BJ (cell line): ENCODE measurements at regions not wholly inside any gene's neighbourhood (a gene's known extent, or its start where the extent isn't known, plus 50 kb on each side); places are given as distances from the start of the nearest gene placed in this dataset.

Experiments
- CTCF ChIA-PET: fragments of 350-600 bp; formaldehyde crosslinking; extraction: SDS; loops from one replicate; lab custom pipeline; 2021; ENCODE audit warnings: antibody characterized with exemption, inconsistent platforms; lab: Yijun Ruan, JAX
- POLR2A ChIA-PET: fragments of 300-600 bp; sonication (Branson Sonifier 250); formaldehyde crosslinking; extraction: SDS; loops from one replicate; lab custom pipeline; 2021; ENCODE audit warnings: antibody characterized with exemption; lab: Charles Lee
- DNase-seq: peaks from one replicate; pipeline ENCODE4 v3.0.0-alpha.2; 2011; ENCODE audit warnings: low read depth
- H3K27me3 ChIP-seq: 2 replicates; pipeline ENCODE4 v1.6.0; 2011; ENCODE audit warnings: low read length; ENCODE audit not compliant: control insufficient read depth, insufficient read depth
- H3K36me3 ChIP-seq: 2 replicates; pipeline ENCODE4 v1.5.1; 2011; ENCODE audit warnings: low read length; ENCODE audit not compliant: control insufficient read depth, insufficient read depth
- H3K4me3 ChIP-seq: 2 replicates; pipeline ENCODE4 v1.5.1; 2011; ENCODE audit warnings: low read depth, mild to moderate bottlenecking, control low read depth, low read length
- TF ChIP-seq, protein P1 (sequence below): IDR thresholded peaks from 2 replicates; pipeline ENCODE4 v1.5.1; 2011; ENCODE audit warnings: low read depth, mild to moderate bottlenecking, control low read depth, inconsistent platforms, low read length, moderate library complexity; ENCODE audit not compliant: insufficient read depth

DNA sequence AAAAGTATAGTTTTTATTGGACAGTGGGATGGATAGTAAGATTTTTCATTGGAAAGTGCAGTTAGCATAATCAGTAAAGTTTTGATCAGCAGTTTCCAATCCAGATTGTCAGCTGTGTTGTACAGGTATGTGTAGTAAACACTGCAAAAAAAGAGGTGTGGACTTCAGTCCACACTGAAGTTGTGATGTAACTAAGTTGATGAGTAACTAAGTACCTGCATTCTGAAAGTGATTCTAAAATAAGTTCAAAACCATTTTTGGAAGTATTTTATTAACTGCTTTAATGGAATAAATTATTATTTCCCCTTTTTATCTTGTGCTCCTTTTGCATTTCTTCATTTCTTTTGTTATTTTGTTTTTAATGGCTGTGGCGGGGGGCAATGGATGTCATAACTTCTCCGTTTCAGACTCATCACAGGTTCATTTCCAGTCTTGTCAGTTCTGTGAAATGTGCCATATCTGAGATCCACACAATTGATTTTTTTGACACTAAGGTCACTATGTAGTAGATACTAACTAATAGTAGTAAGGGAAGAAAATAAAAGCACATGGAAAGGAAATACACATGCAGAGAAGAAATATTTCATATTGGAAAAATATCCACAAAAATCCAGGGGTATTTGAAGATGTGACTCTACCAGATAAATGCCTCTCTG lies 247.5 kb downstream of the GABRG1 start:
- POLR2A ChIA-PET: no interaction called here
- Histone ChIP-seq H3K4me3 (no peak overlapping the region), H3K27me3 (no peaks in the 10 kb centered on the region), H3K36me3 (no peaks in the 10 kb centered on the region)
- no peak for DNase-seq
- TF ChIP-seq, protein P1, sequence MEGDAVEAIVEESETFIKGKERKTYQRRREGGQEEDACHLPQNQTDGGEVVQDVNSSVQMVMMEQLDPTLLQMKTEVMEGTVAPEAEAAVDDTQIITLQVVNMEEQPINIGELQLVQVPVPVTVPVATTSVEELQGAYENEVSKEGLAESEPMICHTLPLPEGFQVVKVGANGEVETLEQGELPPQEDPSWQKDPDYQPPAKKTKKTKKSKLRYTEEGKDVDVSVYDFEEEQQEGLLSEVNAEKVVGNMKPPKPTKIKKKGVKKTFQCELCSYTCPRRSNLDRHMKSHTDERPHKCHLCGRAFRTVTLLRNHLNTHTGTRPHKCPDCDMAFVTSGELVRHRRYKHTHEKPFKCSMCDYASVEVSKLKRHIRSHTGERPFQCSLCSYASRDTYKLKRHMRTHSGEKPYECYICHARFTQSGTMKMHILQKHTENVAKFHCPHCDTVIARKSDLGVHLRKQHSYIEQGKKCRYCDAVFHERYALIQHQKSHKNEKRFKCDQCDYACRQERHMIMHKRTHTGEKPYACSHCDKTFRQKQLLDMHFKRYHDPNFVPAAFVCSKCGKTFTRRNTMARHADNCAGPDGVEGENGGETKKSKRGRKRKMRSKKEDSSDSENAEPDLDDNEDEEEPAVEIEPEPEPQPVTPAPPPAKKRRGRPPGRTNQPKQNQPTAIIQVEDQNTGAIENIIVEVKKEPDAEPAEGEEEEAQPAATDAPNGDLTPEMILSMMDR: no peak
- CTCF ChIA-PET: no interaction called here

DNA sequence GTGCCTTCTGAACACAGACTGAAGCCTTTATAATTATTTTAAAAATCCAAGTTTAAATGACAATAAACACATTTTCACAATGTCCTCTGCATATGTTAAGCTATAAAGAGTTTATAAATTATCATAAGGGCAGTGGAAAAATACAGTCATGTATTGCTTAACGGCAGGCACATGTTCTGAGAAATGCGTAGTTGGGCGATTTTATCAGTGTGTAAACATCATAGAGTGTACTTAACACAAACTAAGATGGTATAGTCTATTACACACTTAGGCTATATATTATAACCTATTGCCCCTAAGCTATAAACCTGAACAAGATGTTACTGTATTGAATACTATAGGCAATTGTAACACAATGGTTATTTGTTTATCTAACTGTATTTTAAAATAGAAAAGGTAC lies 254.7 kb downstream of the GABRG1 start:
- ChIA-PET POLR2A (no interaction called here), CTCF (no interaction called here)
- Histone ChIP-seq H3K4me3 (no peak overlapping the region), H3K36me3 (no peaks in the 10 kb centered on the region), H3K27me3 (no peaks in the 10 kb centered on the region)
- no peak for DNase-seq
- TF ChIP-seq, protein P1: no peak

DNA sequence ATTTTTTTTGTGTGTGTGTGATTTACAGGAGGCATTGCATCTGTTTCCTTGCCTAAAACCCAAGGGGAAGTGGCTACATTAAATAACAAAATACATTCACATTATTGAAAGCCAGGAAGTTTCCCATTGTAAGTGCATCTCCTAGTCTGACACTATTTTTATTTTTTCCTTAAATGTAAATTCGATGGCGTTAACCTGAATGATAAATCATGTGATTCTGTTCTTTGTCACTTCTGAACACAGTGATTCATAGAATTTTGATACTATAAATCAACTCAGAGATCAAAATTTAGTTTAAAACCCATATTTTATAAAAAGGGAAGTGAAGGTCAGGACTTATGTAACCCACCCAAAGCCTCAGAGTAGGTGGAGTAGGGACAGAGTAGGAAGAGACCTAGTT lies 258.1 kb downstream of the GABRG1 start:
- Histone ChIP-seq H3K36me3 (no peaks in the 10 kb centered on the region), H3K4me3 (no peak overlapping the region), H3K27me3 (no peaks in the 10 kb centered on the region)
- CTCF ChIA-PET: no interaction called here
- TF ChIP-seq, protein P1: no peak
- no peak for DNase-seq
- POLR2A ChIA-PET: no interaction called here

DNA sequence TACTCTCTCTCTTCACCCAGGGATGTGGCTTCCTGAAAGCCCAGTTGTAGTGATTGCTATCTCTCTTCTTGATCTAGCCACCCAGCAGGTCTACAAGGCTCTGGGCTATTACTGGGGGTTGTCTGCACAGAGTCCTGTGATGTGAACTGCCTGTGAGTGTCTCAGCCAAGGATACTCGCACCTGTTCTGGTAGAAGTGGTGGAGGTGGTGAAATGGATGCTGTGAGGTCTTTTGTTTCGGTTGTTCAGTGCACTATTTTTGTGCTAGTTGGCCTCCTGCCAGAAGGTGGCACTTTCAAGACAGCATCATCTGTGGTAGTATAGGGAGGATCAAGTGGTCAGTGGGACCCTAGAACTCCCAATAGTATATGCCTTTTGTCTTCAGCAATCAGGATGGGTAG lies 268.0 kb downstream of the GABRG1 start:
- DNase-seq: no peak
- no peaks in the 10 kb centered on the region for H3K36me3 ChIP-seq
- TF ChIP-seq, protein P1: no peak
- H3K4me3 ChIP-seq: no peak overlapping the region
- H3K27me3 ChIP-seq: no peaks in the 10 kb centered on the region
- ChIA-PET POLR2A (no interaction called here), CTCF (no interaction called here)

DNA sequence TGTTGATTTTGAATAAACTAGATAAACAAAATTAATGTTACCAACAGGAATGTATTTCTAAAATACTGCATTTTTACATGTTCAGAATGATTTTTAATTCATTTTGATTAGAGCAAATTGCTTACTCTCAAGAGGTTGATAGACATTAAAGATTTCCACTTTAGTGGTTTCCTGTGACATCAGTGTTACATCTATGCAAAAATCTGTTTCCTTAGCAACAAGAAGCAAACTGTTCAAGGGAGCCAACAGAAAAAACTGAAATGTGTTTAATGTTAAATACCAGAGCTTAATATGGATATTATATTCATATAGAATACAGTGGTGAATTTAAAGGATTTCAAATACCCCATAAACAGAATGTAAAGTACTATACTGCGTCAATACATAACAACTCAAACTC lies 277.8 kb downstream of the GABRG1 start:
- ChIA-PET POLR2A (no interaction called here), CTCF (no interaction called here)
- H3K4me3 ChIP-seq: no peak overlapping the region
- H3K36me3 ChIP-seq: no peaks in the 10 kb centered on the region
- TF ChIP-seq, protein P1: no peak
- H3K27me3 ChIP-seq: no peaks in the 10 kb centered on the region
- DNase-seq: no peak
